DND-41 (cell line): ENCODE measurements at regions not wholly inside any gene's neighbourhood (a gene's known extent, or its start where the extent isn't known, plus 50 kb on each side); places are given as distances from the start of the nearest gene placed in this dataset.

Experiments
- ATAC-seq: fragments of 200-7000 bp; cut with Tn5 transposase; 3 replicates; pipeline ENCODE4 v1.9.1; 2021; ENCODE audit warnings: low read depth; ENCODE audit not compliant: insufficient read depth
- DNase-seq: peaks from one replicate; pipeline ENCODE4 v3.0.0-alpha.2; 2020
- H2AFZ ChIP-seq: 2 replicates; pipeline ENCODE4 v1.6.0; 2012; ENCODE audit warnings: low read depth, low read length
- H3K27ac ChIP-seq: 2 replicates; pipeline ENCODE4 v1.5.1; 2012; ENCODE audit warnings: low read length, inconsistent platforms
- H3K27me3 ChIP-seq: fragments of 200-600 bp; sonication (generic); 2 replicates; pipeline ENCODE4 v1.6.0; 2012; ENCODE audit warnings: low read length, mild to moderate bottlenecking, inconsistent platforms; ENCODE audit not compliant: insufficient read depth, poor library complexity
- H3K36me3 ChIP-seq: 2 replicates; pipeline ENCODE4 v1.5.1; 2012; ENCODE audit warnings: low read length, inconsistent platforms; ENCODE audit not compliant: insufficient read depth
- H3K4me1 ChIP-seq: 2 replicates; pipeline ENCODE4 v1.5.1; 2012; ENCODE audit warnings: mild to moderate bottlenecking, low read length; ENCODE audit not compliant: insufficient read depth
- H3K4me2 ChIP-seq: 2 replicates; pipeline ENCODE4 v1.6.0; 2012; ENCODE audit warnings: mild to moderate bottlenecking, moderate library complexity, low read length, inconsistent platforms; ENCODE audit not compliant: insufficient read depth
- H3K4me3 ChIP-seq, 2 experiments: fragments of 200-600 bp in 1 of 2; shearing (Covaris generic) in 1 of 2; 2 replicates each; pipeline ENCODE4 v1.5.1; 2012 to 2016; ENCODE audit warnings: inconsistent platforms in 2 of 2, low read length in 2 of 2, mild to moderate bottlenecking in 2 of 2, low read depth in 1 of 2, moderate library complexity in 1 of 2
- H3K79me2 ChIP-seq: 2 replicates; pipeline ENCODE4 v1.6.0; 2012; ENCODE audit warnings: low read length, inconsistent platforms; ENCODE audit not compliant: insufficient read depth
- H3K9ac ChIP-seq: 2 replicates; pipeline ENCODE4 v1.6.0; 2012; ENCODE audit warnings: low read depth, mild to moderate bottlenecking, inconsistent platforms, low read length, moderate library complexity
- H3K9me3 ChIP-seq: 2 replicates; pipeline ENCODE4 v1.5.1; 2012; ENCODE audit warnings: low read length, moderate library complexity, mild to moderate bottlenecking, inconsistent platforms; ENCODE audit not compliant: insufficient read depth, severe bottlenecking
- H4K20me1 ChIP-seq: 2 replicates; pipeline ENCODE4 v1.6.0; 2012; ENCODE audit warnings: low read length; ENCODE audit not compliant: insufficient read depth
- CTCF ChIP-seq: IDR thresholded peaks from 2 replicates; pipeline ENCODE4 v1.5.1; 2012; ENCODE audit warnings: borderline replicate concordance, low read length, moderate library complexity, mild to moderate bottlenecking; ENCODE audit not compliant: poor library complexity, severe bottlenecking; ENCODE audit errors: extremely low read depth
- EZH2 ChIP-seq: IDR thresholded peaks from 3 replicates; pipeline ENCODE4 v1.6.1; 2012; ENCODE audit warnings: borderline replicate concordance, low read depth, mild to moderate bottlenecking, moderate library complexity, low read length, inconsistent platforms; ENCODE audit not compliant: severe bottlenecking

- TF ChIP-seq CTCF (no peak), EZH2 (no peak)
- Histone ChIP-seq H3K9me3 (peaks cover 4% of the 10 kb centered on the region), H3K79me2 (no peaks in the 10 kb centered on the region), H3K27ac (no peak overlapping the region), H3K9ac (no peak overlapping the region), H3K4me2 (no peak overlapping the region), H3K4me1 (no peaks in the 10 kb centered on the region), H4K20me1 (no peaks in the 10 kb centered on the region), H3K4me3 (no peak overlapping the region), H2AFZ (no peak overlapping the region), H3K36me3 (no peaks in the 10 kb centered on the region), H3K27me3 (no peaks in the 10 kb centered on the region)
- DNase-seq: no peak
- no peak for ATAC-seq
These were observed 135.9 kb upstream of the DTNBP1 start for GRCh38 chr6:15798533-15799255.

GRCh38 chr6:15796844-15797243 lies 134.0 kb upstream of the DTNBP1 start:
- Histone ChIP-seq H3K4me2 (no peak overlapping the region), H3K4me1 (no peaks in the 10 kb centered on the region), H3K27ac (no peak overlapping the region), H4K20me1 (no peaks in the 10 kb centered on the region), H3K4me3 (no peak overlapping the region), H3K9me3 (peaks cover 4% of the 10 kb centered on the region), H2AFZ (no peak overlapping the region), H3K79me2 (no peaks in the 10 kb centered on the region), H3K27me3 (peaks cover 5% of the 10 kb centered on the region), H3K36me3 (no peaks in the 10 kb centered on the region), H3K9ac (no peak overlapping the region)
- DNase-seq (no peak), ATAC-seq (no peak)
- TF ChIP-seq EZH2 (no peak), CTCF (no peak)

GRCh38 chr6:15796130-15796771 lies 133.4 kb upstream of the DTNBP1 start:
- Histone ChIP-seq H3K4me3 (no peak overlapping the region), H4K20me1 (no peaks in the 10 kb centered on the region), H3K27ac (no peak overlapping the region), H3K4me1 (no peaks in the 10 kb centered on the region), H3K79me2 (no peaks in the 10 kb centered on the region), H2AFZ (no peak overlapping the region), H3K36me3 (no peaks in the 10 kb centered on the region), H3K9ac (no peak overlapping the region), H3K4me2 (no peak overlapping the region), H3K9me3 (peaks cover 4% of the 10 kb centered on the region), H3K27me3 (peaks cover 5% of the 10 kb centered on the region)
- no peak for ATAC-seq
- no peak for DNase-seq
- TF ChIP-seq EZH2 (no peak), CTCF (no peak)
